ENCODE measurements at regions not wholly inside any gene's neighbourhood (a gene's known extent, or its start where the extent isn't known, plus 50 kb on each side); places are given as distances from the start of the nearest gene placed in this dataset.
"Not testable (repeated sequence)": the region's sequence is repeated elsewhere in the genome, so short reads cannot be mapped to it uniquely, and the experiment has no call there.

DNA sequence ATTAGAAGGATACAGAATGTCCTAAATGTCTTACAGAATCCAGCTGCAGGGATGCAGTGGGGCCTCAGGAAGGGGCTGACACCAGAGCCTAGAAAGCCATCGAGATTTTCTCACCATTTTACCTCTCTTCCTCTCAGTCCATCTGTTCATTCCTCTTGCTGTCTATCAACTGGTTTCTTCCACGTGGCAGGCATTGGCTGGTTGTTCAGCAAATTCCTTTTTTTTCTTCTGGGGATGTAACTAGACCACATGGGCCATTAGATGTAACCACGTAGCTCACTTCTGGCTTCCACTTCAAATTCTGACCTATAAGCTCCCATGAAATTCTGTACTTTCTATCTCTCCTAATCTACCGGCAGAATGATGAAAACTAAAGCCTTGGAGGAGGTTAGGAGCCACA is 93.6 kb upstream of the MTAP start:
- no peaks in the 10 kb centered on the region for H3K9me3 Mint-ChIP-seq
- no peaks in the 10 kb centered on the region for H3K4me1 Mint-ChIP-seq
- no peak overlapping the region for H3K27ac Mint-ChIP-seq
- peaks cover 4% of the 10 kb centered on the region for H3K27me3 Mint-ChIP-seq
- H3K4me3 Mint-ChIP-seq, result no peak overlapping the region
- no peaks in the 10 kb centered on the region for H3K36me3 Mint-ChIP-seq

GRCh38 chr9:21709464-21710058 is 92.9 kb upstream of the MTAP start:
- H3K9me3 Mint-ChIP-seq, result no peaks in the 10 kb centered on the region
- no peaks in the 10 kb centered on the region for H3K4me1 Mint-ChIP-seq
- no peak overlapping the region for H3K4me3 Mint-ChIP-seq
- no peak overlapping the region for H3K27ac Mint-ChIP-seq
- H3K27me3 Mint-ChIP-seq, result peaks cover 4% of the 10 kb centered on the region
- no peaks in the 10 kb centered on the region for H3K36me3 Mint-ChIP-seq

GRCh38 chr9:21710548-21711191 is 91.8 kb upstream of the MTAP start:
- Mint-ChIP-seq H3K9me3 (no peaks in the 10 kb centered on the region), H3K36me3 (no peaks in the 10 kb centered on the region), H3K27me3 (peaks cover 4% of the 10 kb centered on the region), H3K4me3 (no peak overlapping the region), H3K4me1 (no peaks in the 10 kb centered on the region), H3K27ac (no peak overlapping the region)

DNA sequence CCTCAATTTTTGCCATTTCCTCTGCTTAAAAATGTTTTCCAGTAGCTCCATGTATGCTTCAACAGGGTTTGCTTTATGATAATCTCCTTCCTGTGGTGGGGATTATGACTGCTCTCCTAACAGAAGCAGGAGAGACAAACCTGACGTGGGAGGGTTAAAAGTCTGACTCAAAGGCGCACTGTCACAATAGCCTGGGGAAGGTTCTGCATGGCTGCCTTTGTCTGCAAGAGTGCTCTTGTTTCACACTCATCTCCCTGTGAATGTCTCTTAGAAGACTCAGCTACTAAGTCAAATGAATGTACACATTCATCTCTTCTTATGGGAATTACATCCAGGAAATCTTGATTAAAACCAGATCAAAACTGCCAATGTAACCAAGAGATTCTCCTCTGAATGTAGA is 90.9 kb upstream of the MTAP start:
- H3K36me3 Mint-ChIP-seq, result no peaks in the 10 kb centered on the region
- no peak overlapping the region for H3K4me3 Mint-ChIP-seq
- no peaks in the 10 kb centered on the region for H3K9me3 Mint-ChIP-seq

DNA sequence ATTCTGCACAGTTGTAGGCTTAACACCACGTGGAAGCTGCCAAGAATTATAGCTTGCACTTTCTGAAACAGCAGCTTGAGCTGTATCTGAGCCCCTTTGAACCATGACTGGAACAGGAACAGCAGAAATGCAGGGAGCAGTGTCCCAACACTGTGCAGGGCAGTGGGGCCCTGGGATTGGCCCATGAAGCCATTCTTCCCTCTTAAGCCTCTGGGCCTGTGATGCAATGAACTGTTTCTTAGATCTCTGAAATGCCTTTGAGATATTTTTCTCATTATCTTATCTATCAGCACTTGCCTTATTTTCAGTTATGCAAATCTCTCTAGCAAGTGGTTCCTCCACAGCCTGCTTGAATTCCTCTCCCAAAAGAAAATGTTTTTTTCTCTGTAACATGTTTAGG is 87.0 kb upstream of the MTAP start:
- Mint-ChIP-seq H3K27me3 (peaks cover 16% of the 10 kb centered on the region), H3K9me3 (peaks cover 0 to 2% (median 0%) of the 10 kb centered on the region in 3 donors), H3K4me3 (no peak overlapping the region), H3K27ac (no peak overlapping the region), H3K36me3 (no peaks in the 10 kb centered on the region), H3K4me1 (no peaks in the 10 kb centered on the region)

More for the DNA sequence above, 90.9 kb upstream of the MTAP start:
- Mint-ChIP-seq H3K27ac (no peak overlapping the region), H3K4me1 (no peaks in the 10 kb centered on the region), H3K27me3 (peaks cover 2% of the 10 kb centered on the region)

- H3K4me1 Mint-ChIP-seq, result no peaks in the 10 kb centered on the region
- no peaks in the 10 kb centered on the region for H3K36me3 Mint-ChIP-seq
- no peak overlapping the region for H3K27ac Mint-ChIP-seq
- H3K4me3 Mint-ChIP-seq, result no peak overlapping the region
- H3K9me3 Mint-ChIP-seq, result peaks cover 0 to 6% (median 0%) of the 10 kb centered on the region in 3 donors
- peaks cover 26% of the 10 kb centered on the region for H3K27me3 Mint-ChIP-seq
These were observed 81.7 kb upstream of the MTAP start for GRCh38 chr9:21720758-21721157.

- H3K36me3 Mint-ChIP-seq, H3K27ac Mint-ChIP-seq, H3K4me1 Mint-ChIP-seq, H3K4me3 Mint-ChIP-seq, H3K9me3 Mint-ChIP-seq: not testable (repeated sequence)
- H3K27me3 Mint-ChIP-seq, result peaks cover 13% of the 10 kb centered on the region
These were observed 75.0 kb upstream of the MTAP start for GRCh38 chr9:21727411-21727810.

- Mint-ChIP-seq H3K27me3 (peaks cover 13% of the 10 kb centered on the region), H3K9me3 (peaks cover 0 to 5% (median 0%) of the 10 kb centered on the region in 3 donors), H3K4me3 (no peak overlapping the region), H3K4me1 (no peaks in the 10 kb centered on the region), H3K36me3 (no peaks in the 10 kb centered on the region), H3K27ac (no peak overlapping the region)
These were observed 73.7 kb upstream of the MTAP start for GRCh38 chr9:21728781-21729180.

DNA sequence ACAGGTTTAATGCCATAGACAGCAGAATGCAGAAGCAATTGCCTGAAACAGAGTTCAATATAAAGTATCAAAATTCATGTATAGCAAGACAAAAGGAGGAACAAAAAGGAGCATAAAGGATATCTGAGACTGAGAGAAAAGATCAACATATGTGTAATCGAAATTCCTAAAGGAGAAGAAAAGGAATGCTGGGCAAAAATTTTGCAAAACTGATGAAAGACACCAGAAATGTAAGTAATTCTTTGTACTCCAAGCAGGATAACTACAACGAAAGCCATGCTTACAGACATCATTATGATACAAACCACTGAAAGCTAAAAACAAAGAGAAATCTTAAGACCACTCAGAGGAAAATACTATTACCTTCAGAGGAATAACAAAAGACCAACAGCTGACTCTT is 72.8 kb upstream of the MTAP start:
- H3K4me3 Mint-ChIP-seq, result no peak overlapping the region
- H3K27ac Mint-ChIP-seq, result no peak overlapping the region
- no peaks in the 10 kb centered on the region for H3K36me3 Mint-ChIP-seq
- peaks cover 10% of the 10 kb centered on the region for H3K27me3 Mint-ChIP-seq
- H3K9me3 Mint-ChIP-seq, result peaks cover 0 to 3% (median 0%) of the 10 kb centered on the region in 3 donors
- no peaks in the 10 kb centered on the region for H3K4me1 Mint-ChIP-seq

- Mint-ChIP-seq H3K36me3 (no peaks in the 10 kb centered on the region), H3K9me3 (peaks cover 0 to 2% (median 0%) of the 10 kb centered on the region in 3 donors)
These were observed 71.5 kb upstream of the MTAP start for GRCh38 chr9:21730899-21731298.

DNA sequence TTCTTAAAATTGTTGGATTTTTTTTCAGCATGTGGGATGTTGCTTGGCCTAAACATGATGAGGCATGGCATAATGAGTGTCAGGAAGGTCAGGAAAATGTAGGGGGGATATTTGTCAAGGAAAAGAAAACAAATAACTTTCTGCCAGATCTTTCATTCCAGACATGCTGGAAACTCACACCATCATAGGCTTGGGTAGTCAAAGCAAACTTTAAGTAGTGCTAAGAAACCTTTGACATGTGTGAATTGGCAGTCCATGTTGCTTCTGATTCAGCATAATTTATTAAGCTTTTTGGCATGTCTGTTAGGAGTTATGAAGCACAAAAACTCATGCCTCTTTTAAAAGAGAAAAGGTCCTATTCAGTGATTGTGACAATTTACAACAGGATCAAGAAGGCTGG is 61.3 kb upstream of the MTAP start:
- peaks cover 5% of the 10 kb centered on the region for H3K27me3 Mint-ChIP-seq
- H3K36me3 Mint-ChIP-seq, result no peaks in the 10 kb centered on the region
- peaks cover 0 to 2% (median 0%) of the 10 kb centered on the region in 3 donors for H3K4me1 Mint-ChIP-seq

More at GRCh38 chr9:21730899-21731298, 71.5 kb upstream of the MTAP start:
- H3K4me1 Mint-ChIP-seq, result no peaks in the 10 kb centered on the region
- no peak overlapping the region for H3K4me3 Mint-ChIP-seq
- no peak overlapping the region for H3K27ac Mint-ChIP-seq
- H3K27me3 Mint-ChIP-seq, result peaks cover 2% of the 10 kb centered on the region

DNA sequence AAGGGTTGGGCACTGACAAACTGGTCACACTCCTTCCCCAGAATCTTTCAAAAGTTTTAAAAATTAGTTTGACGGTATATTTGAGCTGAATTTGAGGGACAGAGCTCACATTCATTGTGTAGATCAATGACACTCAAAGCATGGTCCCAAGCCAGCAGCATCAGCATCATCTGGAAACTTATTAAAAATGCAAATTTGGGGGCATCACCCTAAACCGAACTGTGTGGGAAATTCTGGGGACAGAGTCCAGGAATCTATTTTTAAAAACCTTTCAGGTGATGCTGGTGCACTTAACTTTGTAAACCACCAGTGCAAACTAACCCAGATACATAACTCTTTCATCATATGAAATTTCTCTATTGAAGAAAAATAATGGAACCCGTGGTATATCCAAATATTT is 58.1 kb upstream of the MTAP start:
- H3K4me3 Mint-ChIP-seq, result no peak overlapping the region
- H3K27ac Mint-ChIP-seq, result no peak overlapping the region
- peaks cover 0 to 5% (median 0%) of the 10 kb centered on the region in 3 donors for H3K9me3 Mint-ChIP-seq
- H3K36me3 Mint-ChIP-seq, result no peaks in the 10 kb centered on the region
- H3K4me1 Mint-ChIP-seq, result peaks cover 0 to 2% (median 0%) of the 10 kb centered on the region in 3 donors
- peaks cover 9% of the 10 kb centered on the region for H3K27me3 Mint-ChIP-seq

More for the DNA sequence above, 61.3 kb upstream of the MTAP start:
- H3K4me3 Mint-ChIP-seq, result no peak overlapping the region
- H3K27ac Mint-ChIP-seq, result no peak overlapping the region
- peaks cover 0 to 5% (median 0%) of the 10 kb centered on the region in 3 donors for H3K9me3 Mint-ChIP-seq

- Mint-ChIP-seq H3K4me3 (no peak overlapping the region), H3K27me3 (peaks cover 9% of the 10 kb centered on the region), H3K27ac (no peak overlapping the region), H3K9me3 (peaks cover 0 to 5% (median 0%) of the 10 kb centered on the region in 3 donors), H3K4me1 (peaks cover 0 to 2% (median 0%) of the 10 kb centered on the region in 3 donors), H3K36me3 (no peaks in the 10 kb centered on the region)
These were observed 57.6 kb upstream of the MTAP start for GRCh38 chr9:21744841-21745240.

DNA sequence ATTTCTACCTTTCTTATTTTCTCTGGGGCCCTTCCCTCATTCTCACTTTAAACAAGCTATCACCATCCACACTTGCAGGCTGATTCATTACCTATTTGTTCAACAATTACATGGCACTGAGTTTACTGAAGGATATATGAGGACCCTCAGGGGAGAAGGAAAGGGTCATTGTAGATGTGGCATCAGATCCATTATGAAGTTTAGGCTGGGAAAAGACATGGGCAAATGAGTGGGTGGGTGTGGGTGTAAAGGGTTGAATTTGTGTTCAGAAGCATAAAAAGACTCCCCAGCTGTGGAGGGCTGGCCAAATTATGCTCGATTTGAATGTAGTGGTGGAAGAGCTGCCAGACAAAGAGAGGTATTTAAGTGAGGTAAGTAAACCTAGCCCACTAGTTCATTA is 55.9 kb upstream of the MTAP start:
- peaks cover 9% of the 10 kb centered on the region for H3K27me3 Mint-ChIP-seq
- no peak overlapping the region for H3K4me3 Mint-ChIP-seq
- H3K36me3 Mint-ChIP-seq, result no peaks in the 10 kb centered on the region
- H3K27ac Mint-ChIP-seq, result no peak overlapping the region
- peaks cover 0 to 2% (median 0%) of the 10 kb centered on the region in 3 donors for H3K4me1 Mint-ChIP-seq
- H3K9me3 Mint-ChIP-seq, result peaks cover 0 to 5% (median 0%) of the 10 kb centered on the region in 3 donors

GRCh38 chr9:21747175-21747574 is 55.3 kb upstream of the MTAP start:
- Mint-ChIP-seq H3K27ac (no peak overlapping the region), H3K9me3 (peaks cover 0 to 3% (median 0%) of the 10 kb centered on the region in 3 donors), H3K4me1 (no peaks in the 10 kb centered on the region), H3K4me3 (no peak overlapping the region), H3K27me3 (peaks cover 10% of the 10 kb centered on the region), H3K36me3 (no peaks in the 10 kb centered on the region)
